Activated T-helper 1 cell treated with anti-CD3 and anti-CD28 coated beads, Interleukin-2, amount 50 U/mL, for 16 hours (primary cell): ENCODE measurements at regions not wholly inside any gene's neighbourhood (a gene's known extent, or its start where the extent isn't known, plus 50 kb on each side); places are given as distances from the start of the nearest gene placed in this dataset.

Experiments
- DNase-seq, 2 donors: peaks; one replicate each; pipeline ENCODE4 v3.0.0-alpha.2; 2020; ENCODE audit warnings: low read depth in 1 of 2, low spot score in 1 of 2

GRCh38 chr7:113486548-113486947, 368.2 kb upstream of the SMIM30 start:
- DNase-seq = no peak

- DNase-seq = no peak
These were observed 365.3 kb upstream of the SMIM30 start for GRCh38 chr7:113483657-113484056.

- DNase-seq = no peak
These were observed 362.2 kb upstream of the SMIM30 start for GRCh38 chr7:113480537-113480936.

GRCh38 chr7:113464096-113464855, 345.9 kb upstream of the SMIM30 start:
- no peak for DNase-seq

GRCh38 chr7:113460067-113460466, 341.7 kb upstream of the SMIM30 start:
- no peak for DNase-seq

- DNase-seq = no peak
These were observed 338.2 kb upstream of the SMIM30 start for GRCh38 chr7:113456533-113456932.

GRCh38 chr7:113454597-113455169, 336.3 kb upstream of the SMIM30 start:
- no peak for DNase-seq

- DNase-seq = no peak
These were observed 333.9 kb upstream of the SMIM30 start for GRCh38 chr7:113452245-113452644.

- no peak for DNase-seq
These were observed 328.4 kb upstream of the SMIM30 start for GRCh38 chr7:113446791-113447190.

- DNase-seq = no peak
These were observed 328.0 kb upstream of the SMIM30 start for GRCh38 chr7:113446391-113446790.

- no peak for DNase-seq
These were observed 325.9 kb upstream of the SMIM30 start for GRCh38 chr7:113444261-113444660.

GRCh38 chr7:113440173-113440572, 321.8 kb upstream of the SMIM30 start:
- DNase-seq = no peak

GRCh38 chr7:113431406-113431805, 313.1 kb upstream of the SMIM30 start:
- DNase-seq = no peak

GRCh38 chr7:113424185-113424817, 305.9 kb upstream of the SMIM30 start:
- DNase-seq = no peak

GRCh38 chr7:113421696-113422330, 303.5 kb upstream of the SMIM30 start:
- peak; percentile 26 to 58 for DNase-seq

GRCh38 chr7:113414401-113415035, 296.2 kb upstream of the SMIM30 start:
- DNase-seq = no peak

- no peak for DNase-seq
These were observed 294.1 kb upstream of the SMIM30 start for GRCh38 chr7:113412410-113412809.

- no peak for DNase-seq
These were observed 292.4 kb upstream of the SMIM30 start for GRCh38 chr7:113410796-113411195.

GRCh38 chr7:113408999-113409398, 290.6 kb upstream of the SMIM30 start:
- DNase-seq = no peak

GRCh38 chr7:113405296-113406056, 287.1 kb upstream of the SMIM30 start:
- no peak for DNase-seq

- DNase-seq = no peak
These were observed 285.9 kb upstream of the SMIM30 start for GRCh38 chr7:113404245-113404644.
